ENCODE measurements at regions not wholly inside any gene's neighbourhood (a gene's known extent, or its start where the extent isn't known, plus 50 kb on each side); places are given as distances from the start of the nearest gene placed in this dataset.

DNA sequence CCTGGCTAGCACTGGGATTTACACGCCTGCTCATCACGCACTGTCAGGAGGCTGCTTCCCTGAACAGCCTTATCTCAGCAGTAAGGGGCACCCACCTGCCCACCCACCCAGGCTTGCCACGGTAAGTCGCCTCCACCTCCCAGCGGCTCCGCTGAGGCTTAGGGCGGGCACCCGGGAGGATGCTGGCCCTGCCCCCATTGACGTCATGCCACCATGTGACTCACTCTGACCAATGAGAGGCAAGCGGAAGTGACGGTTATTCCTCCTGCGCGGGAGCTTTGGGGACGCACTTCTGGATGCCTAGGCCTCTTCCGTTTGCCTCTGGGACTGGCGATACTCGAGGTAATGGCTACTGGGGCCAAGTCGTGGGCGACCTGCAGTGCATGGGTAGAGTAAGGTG, 256.8 kb downstream of the QKI start:
- Histone ChIP-seq H3K27me3 (ENCODE audit: control insufficient read depth in 2 of 2, insufficient read depth in 2 of 2, low read length in 2 of 2) (peaks cover 4 to 16% of the 10 kb centered on the region in 2 experiments; a peak in 3 of 5 replicates), H3K4me1 (replicated peaks in 1 of 2; ENCODE audit: control insufficient read depth in 2 of 2, insufficient read depth in 2 of 2, low read length in 2 of 2) (peaks cover 9 to 11% of the 10 kb centered on the region in 2 experiments; a peak in 3 of 5 replicates), H3K27ac (ENCODE audit: extremely low read depth, low read depth, low read length) (no peak overlapping the region), H3K4me3 (no peak overlapping the region), H4K20me1 (replicated peaks; ENCODE audit: control insufficient read depth, insufficient read depth, low read length) (no peaks in the 10 kb centered on the region), H3K79me2 (ENCODE audit: control insufficient read depth, insufficient read depth, low read length) (no peaks in the 10 kb centered on the region), H3K36me3 (ENCODE audit: control insufficient read depth, insufficient read depth, low read length) (no peaks in the 10 kb centered on the region), H3K9me1 (ENCODE audit: control insufficient read depth, insufficient read depth, low read length) (no peaks in the 10 kb centered on the region), H3K9me3 (replicated peaks; ENCODE audit: control insufficient read depth, insufficient read depth, low read depth, low read length) (peaks cover 6% of the 10 kb centered on the region; the same call in 1 of the 2 replicates), H3K4me2 (ENCODE audit: insufficient read depth, low read length) (peak overlapping the region; percentile 4; the same call in 1 of the 2 replicates), H3K9ac (ENCODE audit: insufficient read depth in 1 of 2, low read depth in 2 of 2, low read length in 2 of 2) (no peak overlapping the region), H2AFZ (ENCODE audit: low read depth, low read length) (0 out of 2 replicates have a peak overlapping the region, but pooled peaks have one; percentile 19)
- in situ Hi-C loops (cut with MboI) (no loop called here), intact Hi-C loops (cut with micrococcal nuclease) (no loop called here)
- BruUV-seq (replicated peaks) = no TSS peak
- ATAC-seq = peak; percentile 78
- ChIA-PET CTCF (ENCODE audit: low intra/inter-chr PET ratio) (no interaction called here), POLR2A (interaction anchor here (0.7 kb wide), 1 partner anchor 59 kb away, joined by 3 read pairs; no protein-coding TSS in a partner anchor)
- WGBS (ENCODE audit: insufficient coverage, low coverage, missing lambda C conversion rate) = 47% methylated on average over 17 of the region's 19 CpGs
- peak in 3 of 4 experiments; percentile 66 to 72 (median 67) for DNase-seq (ENCODE audit: extremely low read depth in 1 of 4, low spot score in 3 of 4)
- no peak for FAIRE-seq
- TF ChIP-seq GABPB1 (CRISPR knock-in tag; IDR thresholded peaks at IDR 0.05) (peak; percentile 50; the same call in 1 of the 2 replicates), JUN (IDR thresholded peaks at IDR 0.05; ENCODE audit: borderline replicate concordance, low read depth, low read length) (no peak), JUN (CRISPR knock-in tag; IDR thresholded peaks at IDR 0.05; ENCODE audit: borderline replicate concordance) (no peak), CEBPG (CRISPR knock-in tag; IDR thresholded peaks at IDR 0.05) (no peak), CEBPG (tag; conservative IDR thresholded peaks at IDR 0.05 in 1 of 2, IDR thresholded peaks at IDR 0.05 in 1 of 2) (no peak), MEF2A (IDR thresholded peaks at IDR 0.05; ENCODE audit: control insufficient read depth, low read depth, low read length) (no peak), ZC3H8 (IDR thresholded peaks at IDR 0.05) (no peak), USF2 (CRISPR knock-in tag; IDR thresholded peaks at IDR 0.05) (peak; percentile 97), FOXA1 (IDR thresholded peaks at IDR 0.05; ENCODE audit: borderline replicate concordance) (no peak), RAD51 (IDR thresholded peaks at IDR 0.05; ENCODE audit: borderline replicate concordance, low read depth) (peak; percentile 81; the same call in 1 of the 2 replicates), CC2D1A (IDR thresholded peaks at IDR 0.05) (0 out of 2 replicates have a peak, but pooled peaks have one; percentile 24), ATF1 (CRISPR knock-in tag; IDR thresholded peaks at IDR 0.05) (0 out of 2 replicates have a peak, but pooled peaks have one; percentile 41), ATF1 (tag; IDR thresholded peaks at IDR 0.05) (peak; percentile 84), GATAD2B (IDR thresholded peaks at IDR 0.05; ENCODE audit: borderline replicate concordance) (no peak), DPF2 (IDR thresholded peaks at IDR 0.05) (no peak), PHTF2 (CRISPR knock-in tag; IDR thresholded peaks at IDR 0.05) (no peak), PTRF (tag; IDR thresholded peaks at IDR 0.05) (no peak), ZFP30 (CRISPR knock-in tag; IDR thresholded peaks at IDR 0.05; ENCODE audit: borderline replicate concordance) (no peak), CBX3 (IDR thresholded peaks at IDR 0.05; ENCODE audit: borderline replicate concordance in 1 of 2, low read length in 2 of 2) (peak in 1 of 2 experiments; percentile 45; a peak in 1 of 3 replicates), RBM22 (IDR thresholded peaks at IDR 0.05; ENCODE audit: low read depth, low read length, poor library complexity, severe bottlenecking) (no peak), KLF10 (CRISPR knock-in tag; IDR thresholded peaks at IDR 0.05) (no peak), NFIX (CRISPR knock-in tag; IDR thresholded peaks at IDR 0.05; ENCODE audit: low read depth) (no peak), CREM (IDR thresholded peaks at IDR 0.05; ENCODE audit: low read depth) (peak; percentile 86)
- TF ChIP-seq, protein P1, sequence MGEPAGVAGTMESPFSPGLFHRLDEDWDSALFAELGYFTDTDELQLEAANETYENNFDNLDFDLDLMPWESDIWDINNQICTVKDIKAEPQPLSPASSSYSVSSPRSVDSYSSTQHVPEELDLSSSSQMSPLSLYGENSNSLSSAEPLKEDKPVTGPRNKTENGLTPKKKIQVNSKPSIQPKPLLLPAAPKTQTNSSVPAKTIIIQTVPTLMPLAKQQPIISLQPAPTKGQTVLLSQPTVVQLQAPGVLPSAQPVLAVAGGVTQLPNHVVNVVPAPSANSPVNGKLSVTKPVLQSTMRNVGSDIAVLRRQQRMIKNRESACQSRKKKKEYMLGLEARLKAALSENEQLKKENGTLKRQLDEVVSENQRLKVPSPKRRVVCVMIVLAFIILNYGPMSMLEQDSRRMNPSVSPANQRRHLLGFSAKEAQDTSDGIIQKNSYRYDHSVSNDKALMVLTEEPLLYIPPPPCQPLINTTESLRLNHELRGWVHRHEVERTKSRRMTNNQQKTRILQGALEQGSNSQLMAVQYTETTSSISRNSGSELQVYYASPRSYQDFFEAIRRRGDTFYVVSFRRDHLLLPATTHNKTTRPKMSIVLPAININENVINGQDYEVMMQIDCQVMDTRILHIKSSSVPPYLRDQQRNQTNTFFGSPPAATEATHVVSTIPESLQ (CRISPR knock-in tag; IDR thresholded peaks at IDR 0.05) = no peak

Measured in K562 (cell line).